OCI-LY1 (cell line): ENCODE measurements at regions not wholly inside any gene's neighbourhood (a gene's known extent, or its start where the extent isn't known, plus 50 kb on each side); places are given as distances from the start of the nearest gene placed in this dataset.

Experiments
- H2AFZ ChIP-seq: fragments of 200-600 bp; sonication (generic), shearing (Covaris generic); 2 replicates; pipeline ENCODE4 v1.6.0; 2014; ENCODE audit warnings: antibody characterized with exemption, mild to moderate bottlenecking, low read length
- H3F3A ChIP-seq: fragments of 200-600 bp; sonication (generic), shearing (Covaris generic); 2 replicates; pipeline ENCODE4 v1.6.0; 2014; ENCODE audit warnings: mild to moderate bottlenecking, antibody characterized with exemption, low read length, moderate library complexity; ENCODE audit not compliant: insufficient read depth
- H3K27ac ChIP-seq: fragments of 200-600 bp; sonication (generic); 2 replicates; pipeline ENCODE4 v1.5.1; 2014; ENCODE audit warnings: low read length, mixed run types, mild to moderate bottlenecking, low read depth; ENCODE audit not compliant: poor library complexity, severe bottlenecking
- H3K27me3 ChIP-seq: fragments of 200-600 bp; sonication (generic); 2 replicates; pipeline ENCODE4 v1.6.0; 2014; ENCODE audit warnings: antibody characterized with exemption, mild to moderate bottlenecking, low read length, moderate library complexity; ENCODE audit not compliant: insufficient read depth
- H3K36me3 ChIP-seq: fragments of 200-600 bp; sonication (generic); 2 replicates; pipeline ENCODE4 v1.6.1; 2014; ENCODE audit warnings: mild to moderate bottlenecking, antibody characterized with exemption, low read length, moderate library complexity, mixed read lengths; ENCODE audit not compliant: insufficient read depth
- H3K4me1 ChIP-seq: fragments of 200-600 bp; sonication (generic); 2 replicates; pipeline ENCODE4 v1.5.1; 2014; ENCODE audit warnings: mild to moderate bottlenecking, low read length, moderate library complexity; ENCODE audit not compliant: insufficient read depth, severe bottlenecking
- H3K4me2 ChIP-seq: fragments of 200-600 bp; sonication (generic), shearing (Covaris generic); 2 replicates; pipeline ENCODE4 v1.6.1; 2014; ENCODE audit warnings: low read length
- H3K4me3 ChIP-seq: fragments of 200-600 bp; sonication (generic); 2 replicates; pipeline ENCODE4 v1.5.1; 2014; ENCODE audit warnings: low read length, low read depth, mild to moderate bottlenecking, mixed read lengths; ENCODE audit not compliant: poor library complexity, severe bottlenecking
- H3K79me2 ChIP-seq: fragments of 200-600 bp; shearing (Covaris generic); 2 replicates; pipeline ENCODE4 v1.6.1; 2016; ENCODE audit warnings: mixed run types, low read length, mixed read lengths; ENCODE audit not compliant: insufficient read depth
- H3K9ac ChIP-seq: fragments of 200-600 bp; sonication (generic), shearing (Covaris generic); 2 replicates; pipeline ENCODE4 v1.6.1; 2014; ENCODE audit warnings: mild to moderate bottlenecking, low read length, mixed read lengths
- H3K9me2 ChIP-seq: fragments of 200-600 bp; sonication (generic), shearing (Covaris generic); 2 replicates; pipeline ENCODE4 v1.6.1; 2014; ENCODE audit warnings: low read depth, mild to moderate bottlenecking, low read length, mixed read lengths
- H3K9me3 ChIP-seq: fragments of 200-600 bp; shearing (Covaris generic); 2 replicates; pipeline ENCODE4 v1.6.1; 2014; ENCODE audit warnings: low read length, mixed read lengths
- H4K20me1 ChIP-seq: fragments of 200-600 bp; sonication (generic), shearing (Covaris generic); 2 replicates; pipeline ENCODE4 v1.6.0; 2016; ENCODE audit warnings: mild to moderate bottlenecking, low read length; ENCODE audit not compliant: insufficient read depth
- CTCF ChIP-seq: fragments of 200-600 bp; sonication (generic), shearing (Covaris generic); IDR thresholded peaks from 2 replicates; pipeline ENCODE4 v1.5.1; 2017; ENCODE audit warnings: mild to moderate bottlenecking, antibody characterized with exemption, low read length, moderate library complexity, mixed read lengths
- EZH2 ChIP-seq: fragments of 200-600 bp; sonication (generic), shearing (Covaris generic); IDR thresholded peaks from 2 replicates; pipeline ENCODE4 v1.8.0; 2017; ENCODE audit warnings: borderline replicate concordance, mixed run types, mild to moderate bottlenecking, antibody characterized with exemption, low read length, moderate library complexity, mixed read lengths

DNA sequence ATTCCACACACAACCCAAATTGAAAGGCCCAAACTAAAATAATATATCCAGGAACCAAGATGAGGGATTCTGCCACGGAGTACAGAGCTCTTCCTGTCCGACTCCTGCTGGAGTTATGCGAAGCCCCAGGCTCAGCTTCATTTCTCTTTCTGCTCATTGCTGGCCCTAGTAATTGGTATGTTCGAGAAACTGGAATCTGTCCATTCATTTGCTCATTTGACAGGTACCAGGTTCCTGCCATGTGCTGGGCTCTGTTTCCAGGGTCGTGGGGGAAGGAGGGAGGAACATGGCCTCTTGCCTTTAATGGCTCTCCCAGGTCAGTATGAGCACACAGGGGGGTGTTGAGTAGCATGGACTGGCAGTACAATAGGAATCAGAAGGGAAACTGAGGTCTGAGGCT is 179.2 kb upstream of the SHH start:
- Histone ChIP-seq H3K9ac (no peak overlapping the region), H3K9me2 (no peaks in the 10 kb centered on the region), H2AFZ (no peak overlapping the region), H3F3A (no peaks in the 10 kb centered on the region), H3K79me2 (no peaks in the 10 kb centered on the region), H4K20me1 (no peaks in the 10 kb centered on the region), H3K9me3 (no peaks in the 10 kb centered on the region), H3K4me2 (no peak overlapping the region), H3K27ac (no peak overlapping the region), H3K36me3 (no peaks in the 10 kb centered on the region), H3K4me3 (no peak overlapping the region), H3K27me3 (0 out of 2 replicates have a peak, but pooled peaks cover 3% of the 10 kb centered on the region), H3K4me1 (no peaks in the 10 kb centered on the region)
- TF ChIP-seq CTCF (no peak), EZH2 (no peak)

DNA sequence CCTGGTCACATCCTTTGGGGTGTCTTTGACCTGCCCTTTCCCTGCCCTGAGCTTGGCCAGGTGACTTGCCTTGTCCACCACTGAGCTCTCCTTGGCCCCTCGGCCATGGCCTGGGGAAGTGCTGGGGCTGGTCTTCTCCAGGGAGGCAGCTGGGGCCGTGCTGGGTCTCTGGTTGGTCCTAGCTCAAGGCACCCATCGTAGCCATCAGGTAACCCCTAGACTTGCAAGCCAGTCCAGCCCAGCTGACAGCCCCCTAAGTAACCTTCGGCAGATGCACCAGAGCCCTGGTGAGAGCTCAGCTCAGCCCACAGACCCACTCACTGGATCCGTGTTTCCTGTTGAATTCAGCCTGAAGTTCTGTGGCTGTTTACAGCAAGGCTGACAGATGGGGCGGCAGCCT is 176.2 kb upstream of the SHH start:
- H3K9me3 ChIP-seq: no peaks in the 10 kb centered on the region
- no peaks in the 10 kb centered on the region for H3F3A ChIP-seq

GRCh38 chr7:155987681-155988235 is 175.5 kb upstream of the SHH start:
- Histone ChIP-seq H3K79me2 (no peaks in the 10 kb centered on the region), H3K9me3 (no peaks in the 10 kb centered on the region), H3K4me2 (no peak overlapping the region), H3K27me3 (0 out of 2 replicates have a peak, but pooled peaks cover 7% of the 10 kb centered on the region), H3K9me2 (no peaks in the 10 kb centered on the region), H3K4me1 (no peaks in the 10 kb centered on the region), H3F3A (no peaks in the 10 kb centered on the region), H3K36me3 (no peaks in the 10 kb centered on the region), H4K20me1 (no peaks in the 10 kb centered on the region), H2AFZ (no peak overlapping the region), H3K9ac (no peak overlapping the region), H3K4me3 (no peak overlapping the region), H3K27ac (no peak overlapping the region)
- TF ChIP-seq CTCF (no peak), EZH2 (no peak)

More for the DNA sequence above, 176.2 kb upstream of the SHH start:
- H2AFZ ChIP-seq: no peak overlapping the region
- no peaks in the 10 kb centered on the region for H4K20me1 ChIP-seq
- no peaks in the 10 kb centered on the region for H3K36me3 ChIP-seq
- no peak overlapping the region for H3K27ac ChIP-seq
- no peak overlapping the region for H3K4me2 ChIP-seq
- 0 out of 2 replicates have a peak, but pooled peaks cover 7% of the 10 kb centered on the region for H3K27me3 ChIP-seq
- no peak overlapping the region for H3K4me3 ChIP-seq
- no peak overlapping the region for H3K9ac ChIP-seq
- no peaks in the 10 kb centered on the region for H3K9me2 ChIP-seq
- no peak for TF ChIP-seq EZH2
- TF ChIP-seq CTCF: no peak
- H3K4me1 ChIP-seq: no peaks in the 10 kb centered on the region
- no peaks in the 10 kb centered on the region for H3K79me2 ChIP-seq
